AG04450 (cell line): ENCODE measurements at regions not wholly inside any gene's neighbourhood (a gene's known extent, or its start where the extent isn't known, plus 50 kb on each side); places are given as distances from the start of the nearest gene placed in this dataset.

Experiments
- CTCF ChIA-PET: fragments of 300-600, 350-600 bp; formaldehyde crosslinking; extraction: SDS; loops from one replicate; lab custom pipeline; 2022; ENCODE audit warnings: antibody characterized with exemption, inconsistent platforms; lab: Charles Lee
- POLR2A ChIA-PET: fragments of 350-600 bp; formaldehyde crosslinking; extraction: SDS; loops from one replicate; lab custom pipeline; 2021; ENCODE audit warnings: antibody characterized with exemption, inconsistent platforms; lab: Yijun Ruan, JAX
- DNase-seq: peaks from one replicate; pipeline ENCODE4 v3.0.0-alpha.2; 2011; ENCODE audit warnings: low read depth, low spot score
- H3K27ac ChIP-seq: one replicate; pipeline ENCODE4 v1.5.1; 2012; ENCODE audit warnings: low read depth, low read length, control low read depth
- H3K27me3 ChIP-seq: one replicate; pipeline ENCODE4 v1.6.0; 2012; ENCODE audit warnings: low read length; ENCODE audit not compliant: control insufficient read depth, insufficient read depth
- H3K4me3 ChIP-seq: 2 replicates; pipeline ENCODE4 v1.5.1; 2011; ENCODE audit warnings: mild to moderate bottlenecking, low read depth, low read length, control low read depth
- H3K9me3 ChIP-seq: 2 replicates; pipeline ENCODE4 v1.5.1; 2012; ENCODE audit warnings: low read length; ENCODE audit not compliant: control insufficient read depth, insufficient read depth
- TF ChIP-seq, protein P1 (sequence below): IDR thresholded peaks from 2 replicates; pipeline ENCODE4 v1.5.1; 2011; ENCODE audit warnings: low read depth, low read length, control low read depth, inconsistent platforms

DNA sequence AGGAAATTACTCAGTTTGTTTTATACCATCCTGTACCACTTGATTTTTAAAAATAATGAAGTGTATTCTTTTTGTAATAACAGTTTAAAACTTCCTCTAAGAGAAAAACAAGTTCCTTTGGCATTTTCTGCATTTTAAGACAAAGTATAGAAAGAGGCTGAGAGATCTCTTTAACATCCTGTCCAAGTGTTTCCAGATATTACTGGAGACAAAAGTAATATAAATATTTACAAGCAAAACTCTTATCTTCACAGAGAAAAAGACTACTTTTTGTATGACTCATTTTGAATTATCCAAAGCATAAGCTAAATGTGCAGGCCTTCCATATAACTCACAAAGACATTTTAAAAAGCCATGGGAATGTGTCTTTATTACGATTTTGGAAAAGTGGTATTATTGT is 221.1 kb downstream of the RDH14 start:
- H3K27me3 ChIP-seq: no peaks in the 10 kb centered on the region
- CTCF ChIA-PET: no interaction called here
- POLR2A ChIA-PET: no interaction called here
- no peak overlapping the region for H3K27ac ChIP-seq
- no peaks in the 10 kb centered on the region for H3K9me3 ChIP-seq
- no peak overlapping the region for H3K4me3 ChIP-seq
- peak; percentile 29 for DNase-seq
- TF ChIP-seq, protein P1, sequence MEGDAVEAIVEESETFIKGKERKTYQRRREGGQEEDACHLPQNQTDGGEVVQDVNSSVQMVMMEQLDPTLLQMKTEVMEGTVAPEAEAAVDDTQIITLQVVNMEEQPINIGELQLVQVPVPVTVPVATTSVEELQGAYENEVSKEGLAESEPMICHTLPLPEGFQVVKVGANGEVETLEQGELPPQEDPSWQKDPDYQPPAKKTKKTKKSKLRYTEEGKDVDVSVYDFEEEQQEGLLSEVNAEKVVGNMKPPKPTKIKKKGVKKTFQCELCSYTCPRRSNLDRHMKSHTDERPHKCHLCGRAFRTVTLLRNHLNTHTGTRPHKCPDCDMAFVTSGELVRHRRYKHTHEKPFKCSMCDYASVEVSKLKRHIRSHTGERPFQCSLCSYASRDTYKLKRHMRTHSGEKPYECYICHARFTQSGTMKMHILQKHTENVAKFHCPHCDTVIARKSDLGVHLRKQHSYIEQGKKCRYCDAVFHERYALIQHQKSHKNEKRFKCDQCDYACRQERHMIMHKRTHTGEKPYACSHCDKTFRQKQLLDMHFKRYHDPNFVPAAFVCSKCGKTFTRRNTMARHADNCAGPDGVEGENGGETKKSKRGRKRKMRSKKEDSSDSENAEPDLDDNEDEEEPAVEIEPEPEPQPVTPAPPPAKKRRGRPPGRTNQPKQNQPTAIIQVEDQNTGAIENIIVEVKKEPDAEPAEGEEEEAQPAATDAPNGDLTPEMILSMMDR: no peak

DNA sequence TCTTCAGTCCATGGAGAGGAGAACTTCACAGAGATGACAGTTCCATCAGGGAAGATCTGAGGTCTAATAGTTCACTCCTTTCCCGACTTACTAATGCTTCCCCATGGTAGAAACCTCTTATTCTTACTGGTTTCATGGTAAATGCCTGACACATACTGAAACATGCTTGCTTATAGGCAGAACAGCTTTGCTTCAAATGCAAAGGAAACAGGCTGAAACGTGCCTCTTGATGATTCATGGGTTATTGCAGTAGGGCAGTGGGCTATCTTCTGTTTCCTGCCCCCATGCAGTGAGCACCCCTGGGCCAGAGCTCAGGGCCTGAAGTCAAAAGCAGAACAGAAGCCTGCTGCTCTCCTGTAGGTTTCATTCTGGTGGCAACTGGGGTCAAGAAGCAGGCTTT is 223.5 kb downstream of the RDH14 start:
- TF ChIP-seq, protein P1: no peak
- no peak overlapping the region for H3K4me3 ChIP-seq
- no peaks in the 10 kb centered on the region for H3K27me3 ChIP-seq
- no peaks in the 10 kb centered on the region; the same call in 1 of the 2 replicates for H3K9me3 ChIP-seq
- ChIA-PET POLR2A (no interaction called here), CTCF (interaction anchor here (0.7 kb wide), 1 partner anchor 41 kb away, joined by 4 read pairs; no protein-coding TSS in a partner anchor)
- no peak overlapping the region for H3K27ac ChIP-seq
- no peak for DNase-seq

DNA sequence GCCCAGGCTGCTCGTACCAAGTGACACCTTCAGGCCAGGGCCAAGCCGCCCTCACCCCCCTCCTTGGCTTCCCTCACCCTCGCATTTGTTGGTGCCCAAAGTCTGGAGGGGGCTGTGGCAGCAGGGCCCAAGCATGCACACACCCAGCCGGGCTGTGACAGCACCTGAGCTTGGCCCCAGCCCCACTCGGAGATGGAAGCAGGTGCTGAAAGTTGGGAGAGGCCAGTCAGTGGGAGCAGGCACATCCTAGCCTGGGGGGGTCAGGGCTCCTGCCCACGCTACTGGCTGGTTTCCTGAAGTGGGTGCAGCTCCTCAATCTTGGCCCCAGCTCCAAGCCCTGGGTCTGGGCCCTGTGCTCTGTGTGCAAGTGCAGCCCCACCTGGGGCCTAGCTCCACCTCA is 228.0 kb downstream of the RDH14 start:
- Histone ChIP-seq H3K9me3 (no peaks in the 10 kb centered on the region; the same call in 1 of the 2 replicates), H3K27me3 (no peaks in the 10 kb centered on the region), H3K27ac (no peak overlapping the region), H3K4me3 (no peak overlapping the region)
- TF ChIP-seq, protein P1: no peak
- no peak for DNase-seq
- ChIA-PET CTCF (no interaction called here), POLR2A (no interaction called here)

DNA sequence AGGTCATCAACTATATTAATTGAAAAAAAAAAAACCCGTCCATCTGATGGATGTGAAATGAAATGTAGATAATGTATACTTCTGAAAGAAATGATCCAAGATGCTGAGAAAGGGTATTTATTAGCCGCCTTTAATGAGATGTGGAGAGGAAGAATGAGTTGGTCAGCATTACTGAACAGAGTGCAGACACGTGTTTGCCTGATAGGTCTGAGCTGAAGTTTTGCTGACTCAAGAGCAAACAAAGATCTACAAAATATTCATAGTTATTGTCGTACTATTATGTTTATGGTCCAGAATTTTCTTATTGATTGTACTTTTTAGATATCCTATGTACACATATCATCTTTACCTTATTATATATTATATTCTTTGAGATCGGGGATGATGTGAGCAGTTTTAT is 235.3 kb downstream of the RDH14 start:
- Histone ChIP-seq H3K9me3 (no peaks in the 10 kb centered on the region), H3K4me3 (no peak overlapping the region), H3K27ac (no peak overlapping the region), H3K27me3 (no peaks in the 10 kb centered on the region)
- TF ChIP-seq, protein P1: no peak
- DNase-seq: no peak
- ChIA-PET POLR2A (no interaction called here), CTCF (no interaction called here)

DNA sequence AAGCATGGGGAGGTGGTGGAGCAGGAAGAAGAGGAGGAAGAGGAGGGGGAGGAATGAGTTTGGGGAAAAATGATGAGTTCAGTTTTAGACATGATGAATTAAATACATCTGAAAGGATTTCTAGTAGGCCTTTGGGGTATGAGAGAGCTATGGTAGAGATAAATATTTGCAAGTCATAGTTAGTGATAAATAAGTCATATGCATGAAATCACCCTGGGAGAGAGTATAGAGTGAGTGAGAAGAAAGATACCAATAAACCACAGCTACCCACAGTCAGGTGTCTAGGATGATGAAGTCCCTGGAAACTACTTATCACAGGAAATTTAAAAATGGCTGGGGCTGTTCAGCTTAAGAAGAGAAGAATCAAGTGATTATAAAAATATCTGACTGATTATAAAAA is 240.5 kb downstream of the RDH14 start:
- no peaks in the 10 kb centered on the region for H3K27me3 ChIP-seq
- ChIA-PET POLR2A (no interaction called here), CTCF (interaction anchor here (1.5 kb wide), 1 partner anchor 56 kb away, joined by 4 read pairs; no protein-coding TSS in a partner anchor)
- no peak overlapping the region for H3K27ac ChIP-seq
- TF ChIP-seq, protein P1: no peak
- no peak overlapping the region for H3K4me3 ChIP-seq
- H3K9me3 ChIP-seq: no peaks in the 10 kb centered on the region
- no peak for DNase-seq
